GM12873 (cell line): ENCODE measurements at regions not wholly inside any gene's neighbourhood (a gene's known extent, or its start where the extent isn't known, plus 50 kb on each side); places are given as distances from the start of the nearest gene placed in this dataset.

Experiments used
- TF ChIP-seq, protein P1 (sequence below): IDR thresholded peaks from 2 replicates; pipeline ENCODE4 v1.5.1; 2012; ENCODE audit warnings: low read depth, mild to moderate bottlenecking, moderate library complexity, low read length, control low read depth; ENCODE audit not compliant: insufficient read depth; ENCODE audit errors: missing control alignments

DNA sequence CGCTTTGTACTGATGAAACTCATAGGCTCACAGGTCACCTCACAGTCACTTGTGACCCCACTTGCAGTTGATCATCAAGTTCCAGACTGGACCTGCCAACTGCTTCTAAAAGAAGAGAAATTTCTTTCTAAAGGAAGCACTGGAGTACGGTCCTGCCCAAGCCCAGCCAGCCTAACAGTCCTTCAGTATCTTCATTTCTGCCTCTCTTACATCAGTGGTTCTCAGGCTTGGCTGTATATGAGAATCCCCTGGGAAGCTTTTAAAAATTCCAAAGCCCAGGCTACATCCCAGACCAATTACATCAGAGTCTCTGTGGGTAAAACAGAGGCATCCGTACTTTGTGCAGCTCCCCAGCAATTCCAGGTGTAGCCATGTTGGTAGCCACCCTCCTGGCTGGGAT, 282.1 kb downstream of the NFIB start:
- TF ChIP-seq, protein P1, sequence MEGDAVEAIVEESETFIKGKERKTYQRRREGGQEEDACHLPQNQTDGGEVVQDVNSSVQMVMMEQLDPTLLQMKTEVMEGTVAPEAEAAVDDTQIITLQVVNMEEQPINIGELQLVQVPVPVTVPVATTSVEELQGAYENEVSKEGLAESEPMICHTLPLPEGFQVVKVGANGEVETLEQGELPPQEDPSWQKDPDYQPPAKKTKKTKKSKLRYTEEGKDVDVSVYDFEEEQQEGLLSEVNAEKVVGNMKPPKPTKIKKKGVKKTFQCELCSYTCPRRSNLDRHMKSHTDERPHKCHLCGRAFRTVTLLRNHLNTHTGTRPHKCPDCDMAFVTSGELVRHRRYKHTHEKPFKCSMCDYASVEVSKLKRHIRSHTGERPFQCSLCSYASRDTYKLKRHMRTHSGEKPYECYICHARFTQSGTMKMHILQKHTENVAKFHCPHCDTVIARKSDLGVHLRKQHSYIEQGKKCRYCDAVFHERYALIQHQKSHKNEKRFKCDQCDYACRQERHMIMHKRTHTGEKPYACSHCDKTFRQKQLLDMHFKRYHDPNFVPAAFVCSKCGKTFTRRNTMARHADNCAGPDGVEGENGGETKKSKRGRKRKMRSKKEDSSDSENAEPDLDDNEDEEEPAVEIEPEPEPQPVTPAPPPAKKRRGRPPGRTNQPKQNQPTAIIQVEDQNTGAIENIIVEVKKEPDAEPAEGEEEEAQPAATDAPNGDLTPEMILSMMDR, result no peak

DNA sequence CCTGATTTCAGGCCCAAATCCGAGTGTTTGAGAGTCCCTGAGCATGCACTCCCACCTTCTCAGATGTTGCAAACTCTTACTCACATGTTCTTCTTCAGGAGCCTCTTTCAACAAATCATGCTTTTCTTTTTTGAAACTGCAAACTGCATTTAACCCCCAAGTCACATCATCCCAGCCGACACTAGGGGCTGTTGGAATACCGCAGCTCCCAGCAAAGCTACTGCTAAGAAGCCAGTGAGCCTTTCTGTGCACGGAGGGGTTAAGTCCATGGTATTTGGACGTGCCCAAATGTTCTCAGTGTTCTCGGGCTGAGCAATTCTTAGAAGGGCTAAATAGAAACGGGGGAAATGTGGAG, 282.9 kb downstream of the NFIB start:
- TF ChIP-seq, protein P1, result no peak

DNA sequence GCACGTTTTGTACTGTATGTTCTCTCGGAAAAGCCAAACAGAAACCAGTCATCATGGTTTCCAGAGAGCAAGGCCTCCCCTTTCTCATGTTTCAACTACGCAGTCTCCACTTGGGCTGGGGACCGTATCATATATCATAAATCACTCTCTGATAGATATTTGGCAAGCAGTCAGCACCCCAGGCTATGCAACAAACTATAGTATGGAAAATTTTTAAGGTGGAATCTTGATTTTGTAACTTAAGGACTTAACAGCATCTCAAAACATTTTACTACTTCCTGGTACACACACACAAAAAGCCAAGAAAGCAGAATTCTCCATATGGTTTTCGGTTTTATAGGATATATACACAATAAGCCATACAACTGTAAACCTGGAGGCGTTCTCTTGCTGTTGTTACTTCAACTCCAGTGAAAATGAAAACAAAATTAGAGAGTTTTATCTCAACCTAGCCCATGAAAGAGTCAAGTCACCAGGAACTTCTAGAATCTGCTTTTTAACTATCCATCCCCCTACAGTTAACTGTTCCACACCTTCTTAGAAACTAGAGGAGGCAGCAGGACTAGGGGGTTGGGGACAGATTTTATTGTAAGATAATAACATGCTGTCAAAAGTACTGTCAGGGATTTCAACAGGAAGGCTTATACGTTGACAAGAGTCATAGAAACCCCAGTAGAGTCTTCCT, 283.4 kb downstream of the NFIB start:
- TF ChIP-seq, protein P1, result no peak

DNA sequence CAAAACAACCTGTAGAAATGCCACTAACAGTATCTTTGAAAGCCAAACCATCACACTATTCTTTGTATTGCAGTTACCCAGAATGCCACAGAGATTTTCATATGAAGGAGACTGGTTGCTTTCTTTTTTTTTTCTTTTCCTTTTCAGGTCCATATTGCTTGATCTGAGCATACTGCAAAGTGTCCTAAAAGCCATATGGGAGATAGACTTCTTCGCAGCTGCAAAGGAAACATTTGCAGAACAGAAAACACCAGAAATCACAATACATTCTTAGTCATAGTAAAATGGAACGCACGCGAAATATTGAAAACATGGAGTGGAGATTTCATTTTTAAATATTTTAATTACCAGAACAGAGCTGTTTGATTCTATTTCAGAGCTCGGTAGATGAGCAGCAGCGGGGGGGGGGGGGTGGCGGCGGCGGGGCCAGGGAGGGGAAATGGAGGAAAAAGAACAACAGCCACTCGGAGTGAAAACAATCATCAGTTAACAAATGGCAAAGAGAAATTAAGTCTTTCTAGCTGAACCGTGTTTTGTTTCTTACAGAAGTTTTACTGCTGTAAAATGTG, 284.1 kb downstream of the NFIB start:
- TF ChIP-seq, protein P1, result no peak

DNA sequence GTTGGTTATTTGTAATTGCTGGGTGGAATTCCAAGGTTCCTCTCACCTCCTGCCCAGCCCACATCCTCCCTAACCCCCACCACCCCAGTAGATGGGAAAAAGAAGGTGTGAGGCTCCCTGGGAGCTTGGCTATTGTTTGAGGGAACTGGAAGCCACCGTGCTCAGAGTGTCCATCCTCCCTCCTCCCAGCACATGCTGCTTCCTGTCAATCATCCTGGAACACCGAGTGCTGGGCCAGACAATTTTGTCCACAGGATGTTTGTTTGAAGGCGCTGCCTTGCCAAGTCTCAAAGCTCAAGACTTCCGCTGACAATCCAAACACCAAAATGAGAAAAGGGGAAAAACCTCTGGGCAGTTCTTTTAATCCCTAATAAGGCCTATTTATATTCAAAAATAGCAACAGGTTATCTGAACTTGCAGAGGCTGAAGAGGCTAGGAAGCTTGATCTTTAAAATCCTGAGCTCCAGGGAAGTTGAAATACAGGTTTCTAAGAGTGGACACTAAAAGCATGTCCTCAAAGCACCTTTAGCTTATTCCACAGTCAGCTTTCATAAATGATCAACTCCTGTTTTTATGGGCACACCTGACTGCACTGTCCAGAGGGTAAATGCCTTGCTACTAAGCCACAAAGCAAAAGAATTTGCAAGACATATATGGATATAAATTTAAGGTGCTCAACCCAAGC, 286.7 kb downstream of the NFIB start:
- TF ChIP-seq, protein P1, result no peak

DNA sequence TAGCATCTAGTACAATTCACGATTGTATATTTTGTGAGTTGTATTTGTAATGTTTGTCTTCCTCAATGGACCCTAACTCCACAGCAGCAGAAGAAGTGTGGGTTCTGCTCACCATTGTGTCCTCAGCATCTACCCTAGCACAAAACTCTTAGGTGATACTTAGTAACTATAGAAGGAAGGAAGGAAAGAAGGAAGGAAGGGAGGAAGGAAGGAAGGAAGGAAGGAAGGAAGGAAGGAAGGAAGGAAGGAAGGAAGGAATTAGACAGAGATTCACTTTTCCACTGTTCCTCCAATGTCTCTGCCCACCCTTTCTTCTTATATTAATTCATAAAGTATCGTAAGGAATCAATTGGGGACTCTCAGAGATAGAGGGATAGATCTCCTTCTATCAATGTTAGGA, 288.2 kb downstream of the NFIB start:
- TF ChIP-seq, protein P1, result no peak

DNA sequence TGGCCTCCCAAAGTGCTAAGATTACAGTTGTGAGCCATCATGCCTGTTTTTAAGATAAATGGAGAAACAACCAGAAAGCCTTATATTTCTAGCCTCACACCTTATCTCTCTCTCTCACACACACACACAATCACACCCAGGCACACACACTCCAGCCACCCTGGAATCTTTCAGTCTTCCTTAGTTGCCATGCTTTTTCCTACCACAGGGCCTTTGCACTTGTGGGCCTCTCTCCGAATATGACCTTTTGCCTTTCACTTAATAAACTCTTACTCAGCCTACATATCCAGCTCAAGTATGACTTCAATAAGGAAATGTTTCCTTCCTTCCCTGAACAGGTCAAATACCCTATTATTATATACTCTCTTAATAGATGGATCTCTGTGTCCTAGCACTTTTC, 290.7 kb downstream of the NFIB start:
- TF ChIP-seq, protein P1, result no peak
